Breast epithelium (tissue), 4 donors: ENCODE measurements at regions not wholly inside any gene's neighbourhood (a gene's known extent, or its start where the extent isn't known, plus 50 kb on each side); places are given as distances from the start of the nearest gene placed in this dataset.

Source experiments
- DNase-seq, 2 donors: peaks; one replicate each; pipeline ENCODE4 v3.0.0-alpha.2; 2019; ENCODE audit warnings: low spot score in 2 of 2
- H3K27ac ChIP-seq, 2 donors: fragments of 200-600 bp; sonication (generic) in 1 of 2; one replicate each; pipeline ENCODE4 v1.5.1; 2016 to 2019; ENCODE audit warnings: mild to moderate bottlenecking in 1 of 2
- H3K27me3 ChIP-seq, 2 donors: fragments of 200-600 bp; sonication (generic) in 1 of 2; one replicate each; pipeline versions ENCODE4 v1.5.1 to v1.6.0; 2017 to 2019; ENCODE audit warnings: control low read depth in 1 of 2, mild to moderate bottlenecking in 1 of 2
- H3K36me3 ChIP-seq: fragments of 200-600 bp; one replicate; pipeline ENCODE4 v1.5.1; 2019
- H3K4me1 ChIP-seq, 2 donors: fragments of 200-600 bp; sonication (generic); one replicate each; pipeline ENCODE4 v1.5.1; 2016 to 2019; ENCODE audit warnings: control low read depth in 1 of 2
- H3K4me3 ChIP-seq, 3 donors: fragments of 200-600 bp; sonication (generic); 1 replicate in 2 of 3; 2 replicates in 1 of 3; pipeline ENCODE4 v1.5.1; 2016 to 2019; ENCODE audit warnings: mild to moderate bottlenecking in 3 of 3, moderate library complexity in 2 of 3
- H3K9me3 ChIP-seq, 2 donors: fragments of 200-600 bp; sonication (generic) in 1 of 2; one replicate each; pipeline ENCODE4 v1.5.1; 2016 to 2019; ENCODE audit warnings: control low read depth in 1 of 2
- POLR2A ChIP-seq: fragments of 450-650 bp; IDR thresholded peaks from one replicate; pipeline ENCODE4 v1.6.1; 2016; ENCODE audit warnings: antibody characterized with exemption, mild to moderate bottlenecking, moderate library complexity
- POLR2AphosphoS5 ChIP-seq, 3 donors: sonication (generic); formaldehyde crosslinking; IDR thresholded peaks; one replicate each; pipeline ENCODE4 v1.6.1; 2017; ENCODE audit warnings: antibody characterized with exemption in 3 of 3
- intact Hi-C: fragments of 100-400 bp; cut with DNase I; formaldehyde crosslinking; loops from one replicate; pipeline ENCODE4 v1.15.1; 2023; ENCODE audit warnings: low total_unique reads
- TF ChIP-seq, protein P1 (sequence below), 3 donors: fragments of 450-650 bp; IDR thresholded peaks; one replicate each; pipeline ENCODE4 v1.5.1; 2016 to 2017; ENCODE audit warnings: antibody characterized with exemption in 3 of 3, mild to moderate bottlenecking in 3 of 3, moderate library complexity in 3 of 3

DNA sequence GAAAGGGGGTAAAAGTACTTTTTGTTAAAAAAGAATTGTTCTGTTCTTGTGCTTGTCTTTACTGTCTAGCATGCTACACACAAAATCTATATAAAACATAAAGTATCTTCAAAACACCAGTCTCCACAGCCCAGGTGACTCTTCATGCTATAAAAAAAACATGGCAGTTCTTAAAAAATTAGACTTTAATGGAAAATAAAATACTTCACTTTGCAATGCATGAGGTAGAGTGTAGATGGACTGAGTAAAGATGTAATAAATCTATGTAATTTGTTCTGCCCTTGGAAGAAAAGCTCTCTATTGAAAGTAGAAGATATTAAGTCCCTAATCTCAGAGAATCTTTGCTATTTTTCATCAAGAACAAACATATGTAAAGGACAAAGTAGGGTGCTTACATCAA lies 425.4 kb downstream of the NOVA1 start:
- intact Hi-C loops, result no loop called here
- no peaks in the 10 kb centered on the region for H3K27me3 ChIP-seq
- H3K4me3 ChIP-seq, result no peak overlapping the region
- no peak for DNase-seq
- no peaks in the 10 kb centered on the region for H3K4me1 ChIP-seq
- H3K27ac ChIP-seq, result no peak overlapping the region
- no peaks in the 10 kb centered on the region for H3K36me3 ChIP-seq
- H3K9me3 ChIP-seq, result no peaks in the 10 kb centered on the region
- TF ChIP-seq, protein P1, sequence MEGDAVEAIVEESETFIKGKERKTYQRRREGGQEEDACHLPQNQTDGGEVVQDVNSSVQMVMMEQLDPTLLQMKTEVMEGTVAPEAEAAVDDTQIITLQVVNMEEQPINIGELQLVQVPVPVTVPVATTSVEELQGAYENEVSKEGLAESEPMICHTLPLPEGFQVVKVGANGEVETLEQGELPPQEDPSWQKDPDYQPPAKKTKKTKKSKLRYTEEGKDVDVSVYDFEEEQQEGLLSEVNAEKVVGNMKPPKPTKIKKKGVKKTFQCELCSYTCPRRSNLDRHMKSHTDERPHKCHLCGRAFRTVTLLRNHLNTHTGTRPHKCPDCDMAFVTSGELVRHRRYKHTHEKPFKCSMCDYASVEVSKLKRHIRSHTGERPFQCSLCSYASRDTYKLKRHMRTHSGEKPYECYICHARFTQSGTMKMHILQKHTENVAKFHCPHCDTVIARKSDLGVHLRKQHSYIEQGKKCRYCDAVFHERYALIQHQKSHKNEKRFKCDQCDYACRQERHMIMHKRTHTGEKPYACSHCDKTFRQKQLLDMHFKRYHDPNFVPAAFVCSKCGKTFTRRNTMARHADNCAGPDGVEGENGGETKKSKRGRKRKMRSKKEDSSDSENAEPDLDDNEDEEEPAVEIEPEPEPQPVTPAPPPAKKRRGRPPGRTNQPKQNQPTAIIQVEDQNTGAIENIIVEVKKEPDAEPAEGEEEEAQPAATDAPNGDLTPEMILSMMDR (IDR thresholded peaks at IDR 0.05), result no peak
- TF ChIP-seq POLR2A (no peak), POLR2AphosphoS5 (IDR thresholded peaks at IDR 0.05) (no peak)

DNA sequence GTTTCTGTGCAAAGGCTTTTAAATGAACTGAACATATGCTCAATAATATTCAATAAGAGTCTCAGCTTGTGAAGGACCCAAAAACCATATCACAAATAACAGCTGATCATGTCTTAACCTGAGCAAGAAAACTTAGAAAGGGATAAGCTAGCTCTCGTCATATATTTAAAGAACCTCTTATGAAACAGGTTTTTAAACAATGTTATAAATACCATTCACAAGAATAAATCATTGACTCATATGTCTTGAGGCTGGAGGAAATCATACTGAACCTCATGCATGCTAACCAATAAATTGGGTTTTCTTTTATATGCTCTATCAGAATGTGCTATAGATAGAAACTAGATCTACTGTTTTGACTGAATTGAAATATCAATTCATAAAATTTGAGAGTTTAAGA lies 426.9 kb downstream of the NOVA1 start:
- Histone ChIP-seq H3K36me3 (no peaks in the 10 kb centered on the region), H3K27ac (no peak overlapping the region), H3K9me3 (no peaks in the 10 kb centered on the region), H3K27me3 (no peaks in the 10 kb centered on the region), H3K4me1 (no peaks in the 10 kb centered on the region), H3K4me3 (no peak overlapping the region)
- TF ChIP-seq POLR2A, result no peak
- TF ChIP-seq, protein P1 (IDR thresholded peaks at IDR 0.05), result no peak
- no peak for TF ChIP-seq POLR2AphosphoS5 (IDR thresholded peaks at IDR 0.05)
- intact Hi-C loops, result no loop called here
- DNase-seq, result no peak

DNA sequence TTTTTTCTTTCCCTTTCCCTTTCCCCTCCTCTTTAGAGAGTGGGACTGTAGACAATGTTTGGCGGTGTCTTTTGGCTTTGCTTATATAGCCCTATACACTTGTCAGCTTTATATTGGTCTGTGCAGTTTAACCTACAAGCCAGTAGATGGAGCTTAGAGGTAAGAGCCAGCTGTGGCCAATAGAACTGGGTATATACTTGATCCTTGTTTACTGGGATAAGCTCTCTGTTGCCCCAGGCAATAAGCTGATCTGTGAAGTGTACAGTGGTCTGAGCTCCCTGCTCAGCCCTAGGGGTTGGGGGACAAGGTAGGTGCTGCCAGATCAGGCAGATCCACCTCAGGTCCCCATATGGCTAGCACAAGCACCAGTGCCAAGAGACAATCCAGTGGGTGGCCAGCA lies 434.1 kb downstream of the NOVA1 start:
- intact Hi-C loops, result loop anchor here (5.0 kb wide), 1 partner anchor 266 kb away; no protein-coding TSS in a partner anchor
- TF ChIP-seq, protein P1 (IDR thresholded peaks at IDR 0.05), result peak in 1 of 3 donors; percentile 40
- TF ChIP-seq POLR2A (no peak), POLR2AphosphoS5 (IDR thresholded peaks at IDR 0.05) (no peak)
- Histone ChIP-seq H3K4me3 (no peak overlapping the region), H3K9me3 (peaks cover 0 to 7% of the 10 kb centered on the region in 2 donors), H3K36me3 (no peaks in the 10 kb centered on the region), H3K27me3 (no peaks in the 10 kb centered on the region), H3K4me1 (no peaks in the 10 kb centered on the region), H3K27ac (no peak overlapping the region)
- no peak for DNase-seq

DNA sequence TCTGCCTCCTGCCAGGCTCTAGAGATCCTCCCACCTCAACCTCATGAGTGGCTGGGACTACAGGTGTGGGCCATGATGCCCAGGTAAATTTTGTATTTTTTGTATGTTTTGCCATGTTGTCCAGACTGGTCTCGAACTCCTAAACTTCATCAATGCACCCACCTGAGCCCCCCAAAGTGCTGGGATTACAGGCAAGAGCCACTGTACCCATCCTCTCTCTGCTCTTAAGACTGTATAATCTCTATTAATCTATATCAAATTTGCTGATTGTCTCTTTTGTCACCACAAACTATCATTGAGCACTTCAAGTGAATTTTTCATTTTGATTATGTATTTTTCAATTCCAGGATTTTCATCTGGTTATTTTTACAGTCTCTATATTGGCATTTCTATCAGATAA lies 440.3 kb downstream of the NOVA1 start:
- no peaks in the 10 kb centered on the region for H3K27me3 ChIP-seq
- H3K27ac ChIP-seq, result no peak overlapping the region
- H3K4me3 ChIP-seq, result no peak overlapping the region
- peaks cover 6 to 20% of the 10 kb centered on the region in 2 donors for H3K9me3 ChIP-seq
- intact Hi-C loops, result no loop called here
- H3K36me3 ChIP-seq, result no peaks in the 10 kb centered on the region
- no peaks in the 10 kb centered on the region for H3K4me1 ChIP-seq
- DNase-seq, result no peak
- TF ChIP-seq POLR2A (no peak), POLR2AphosphoS5 (IDR thresholded peaks at IDR 0.05) (no peak)
- TF ChIP-seq, protein P1 (IDR thresholded peaks at IDR 0.05), result no peak

DNA sequence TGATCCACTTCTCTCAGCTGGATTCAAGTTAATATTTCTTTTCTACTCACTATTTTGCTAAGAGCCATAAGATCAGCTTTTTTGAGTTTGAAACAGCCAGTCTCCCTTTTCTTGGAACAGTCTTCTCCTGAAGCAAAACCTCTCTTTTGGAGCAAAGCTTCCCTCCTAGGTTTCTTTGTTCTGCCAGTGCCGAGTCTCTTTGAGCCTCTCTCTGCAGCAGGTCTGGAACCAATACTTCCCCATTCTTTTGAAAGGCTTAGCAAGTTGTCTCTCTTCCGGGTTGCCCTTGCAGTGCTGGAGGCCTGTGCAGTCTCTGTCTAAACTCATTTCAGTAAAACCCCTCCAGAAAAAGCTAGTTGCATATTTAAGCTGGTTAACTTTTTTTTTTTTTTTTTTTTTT lies 454.8 kb downstream of the NOVA1 start:
- Histone ChIP-seq H3K9me3 (no peaks in the 10 kb centered on the region), H3K4me1 (no peaks in the 10 kb centered on the region), H3K36me3 (no peaks in the 10 kb centered on the region), H3K27ac (no peak overlapping the region), H3K4me3 (no peak overlapping the region), H3K27me3 (no peaks in the 10 kb centered on the region)
- no peak for DNase-seq
- TF ChIP-seq POLR2A (no peak), POLR2AphosphoS5 (IDR thresholded peaks at IDR 0.05) (no peak)
- TF ChIP-seq, protein P1 (IDR thresholded peaks at IDR 0.05), result no peak
- intact Hi-C loops, result no loop called here
